Astrocyte (in vitro differentiated cells and primary cell): ENCODE measurements at regions not wholly inside any gene's neighbourhood (a gene's known extent, or its start where the extent isn't known, plus 50 kb on each side); places are given as distances from the start of the nearest gene placed in this dataset.

Source experiments
- DNase-seq: peaks from one replicate; pipeline ENCODE4 v3.0.0-alpha.2; 2010; ENCODE audit warnings: low read depth
- FAIRE-seq: peaks from 2 replicates; lab custom pipeline; 2011; peaks lifted over from hg19 to GRCh38; lab: Jason Lieb, UNC
- H2AFZ ChIP-seq: 2 replicates; pipeline ENCODE4 v1.6.0; 2012; ENCODE audit warnings: low read depth, low read length, inconsistent platforms
- H3K27ac ChIP-seq: 2 replicates; pipeline ENCODE4 v1.5.1; 2011; ENCODE audit warnings: low read depth, low read length, inconsistent platforms
- H3K27me3 ChIP-seq: 2 replicates; pipeline ENCODE4 v1.6.0; 2011; ENCODE audit warnings: low read length, inconsistent platforms; ENCODE audit not compliant: insufficient read depth
- H3K36me3 ChIP-seq: 2 replicates; pipeline ENCODE4 v1.5.1; 2011; ENCODE audit warnings: low read length, inconsistent platforms; ENCODE audit not compliant: insufficient read depth
- H3K4me1 ChIP-seq: 2 replicates; pipeline ENCODE4 v1.5.1; 2011; ENCODE audit warnings: low read length, inconsistent platforms; ENCODE audit not compliant: insufficient read depth
- H3K4me2 ChIP-seq: 2 replicates; pipeline ENCODE4 v1.6.0; 2012; ENCODE audit warnings: low read length, inconsistent platforms
- H3K4me3 ChIP-seq: 2 replicates; pipeline ENCODE4 v1.5.1; 2011; ENCODE audit warnings: low read depth, mild to moderate bottlenecking, low read length, inconsistent platforms; ENCODE audit not compliant: insufficient read depth
- H3K79me2 ChIP-seq: 2 replicates; pipeline ENCODE4 v1.6.0; 2012; ENCODE audit warnings: mild to moderate bottlenecking, low read length, inconsistent platforms; ENCODE audit not compliant: insufficient read depth
- H3K9ac ChIP-seq: 2 replicates; pipeline ENCODE4 v1.6.0; 2012; ENCODE audit warnings: mild to moderate bottlenecking, low read length, inconsistent platforms
- H3K9me3 ChIP-seq: 2 replicates; pipeline ENCODE4 v1.5.1; 2012; ENCODE audit warnings: low read depth, mild to moderate bottlenecking, low read length, inconsistent platforms; ENCODE audit not compliant: insufficient read depth
- H4K20me1 ChIP-seq: 2 replicates; pipeline ENCODE4 v1.6.0; 2012; ENCODE audit warnings: low read length, inconsistent platforms; ENCODE audit not compliant: insufficient read depth
- H3K27ac Mint-ChIP-seq: one replicate; pipeline ENCODE4 v1.8.0; 2021; ENCODE audit warnings: mild to moderate bottlenecking, mixed read lengths; ENCODE audit not compliant: unreplicated experiment
- H3K27me3 Mint-ChIP-seq: one replicate; pipeline ENCODE4 v1.8.0; 2021; ENCODE audit warnings: low read depth, mixed read lengths; ENCODE audit not compliant: unreplicated experiment
- H3K36me3 Mint-ChIP-seq: one replicate; pipeline ENCODE4 v1.8.0; 2021; ENCODE audit warnings: low read depth, mixed read lengths; ENCODE audit not compliant: unreplicated experiment
- H3K4me1 Mint-ChIP-seq: one replicate; pipeline ENCODE4 v1.8.0; 2021; ENCODE audit warnings: low read depth, mixed read lengths; ENCODE audit not compliant: unreplicated experiment
- H3K4me3 Mint-ChIP-seq: one replicate; pipeline ENCODE4 v1.8.0; 2021; ENCODE audit warnings: mild to moderate bottlenecking, moderate library complexity, mixed read lengths; ENCODE audit not compliant: unreplicated experiment
- H3K9me3 Mint-ChIP-seq: one replicate; pipeline ENCODE4 v1.8.0; 2021; ENCODE audit warnings: mild to moderate bottlenecking, mixed read lengths; ENCODE audit not compliant: unreplicated experiment
- CTCF ChIP-seq: IDR thresholded peaks from 2 replicates; pipeline ENCODE4 v1.5.1; 2011; ENCODE audit warnings: low read depth, mild to moderate bottlenecking, inconsistent platforms, low read length, moderate library complexity; ENCODE audit not compliant: insufficient read depth
- EZH2 ChIP-seq: IDR thresholded peaks from 2 replicates; pipeline ENCODE4 v1.6.1; 2012; ENCODE audit warnings: mild to moderate bottlenecking, low read length, inconsistent platforms; ENCODE audit not compliant: insufficient read depth

- no peaks in the 10 kb centered on the region for H3K36me3 ChIP-seq
- no peaks in the 10 kb centered on the region for H4K20me1 ChIP-seq
- H2AFZ ChIP-seq, result no peak overlapping the region
- H3K9ac ChIP-seq, result no peak overlapping the region
- DNase-seq (no peak), FAIRE-seq (no peak)
- no peak overlapping the region for H3K4me2 ChIP-seq
- no peaks in the 10 kb centered on the region for H3K27me3 ChIP-seq
- no peak overlapping the region for H3K4me3 ChIP-seq
- H3K27ac ChIP-seq, result no peak overlapping the region
- H3K4me1 Mint-ChIP-seq, result no peaks in the 10 kb centered on the region
- no peak for TF ChIP-seq CTCF
- no peak for TF ChIP-seq EZH2
- no peak overlapping the region for H3K27ac Mint-ChIP-seq
- H3K27me3 Mint-ChIP-seq, result peaks cover 13% of the 10 kb centered on the region
- no peaks in the 10 kb centered on the region for H3K36me3 Mint-ChIP-seq
- H3K4me3 Mint-ChIP-seq, result no peak overlapping the region
- H3K79me2 ChIP-seq, result no peaks in the 10 kb centered on the region
- H3K4me1 ChIP-seq, result no peaks in the 10 kb centered on the region
- H3K9me3 Mint-ChIP-seq, result no peaks in the 10 kb centered on the region
- no peaks in the 10 kb centered on the region for H3K9me3 ChIP-seq
Observed at GRCh38 chr15:96444865-96445264, 114.4 kb downstream of the NR2F2 start.

GRCh38 chr15:96448923-96449322 lies 118.4 kb downstream of the NR2F2 start:
- Histone ChIP-seq H3K27me3 (no peaks in the 10 kb centered on the region), H3K9me3 (no peaks in the 10 kb centered on the region), H3K36me3 (no peaks in the 10 kb centered on the region), H3K79me2 (no peaks in the 10 kb centered on the region), H4K20me1 (no peaks in the 10 kb centered on the region), H3K4me1 (no peaks in the 10 kb centered on the region), H3K4me3 (no peak overlapping the region), H3K27ac (no peak overlapping the region), H3K9ac (no peak overlapping the region), H2AFZ (no peak overlapping the region), H3K4me2 (no peak overlapping the region)
- no peaks in the 10 kb centered on the region for H3K4me1 Mint-ChIP-seq
- no peaks in the 10 kb centered on the region for H3K9me3 Mint-ChIP-seq
- no peaks in the 10 kb centered on the region for H3K36me3 Mint-ChIP-seq
- H3K4me3 Mint-ChIP-seq, result no peak overlapping the region
- no peak overlapping the region for H3K27ac Mint-ChIP-seq
- no peak for FAIRE-seq
- no peak for TF ChIP-seq CTCF
- TF ChIP-seq EZH2, result no peak
- peaks cover 23% of the 10 kb centered on the region for H3K27me3 Mint-ChIP-seq
- DNase-seq, result no peak

GRCh38 chr15:96457841-96458240 lies 127.3 kb downstream of the NR2F2 start:
- Histone ChIP-seq H3K9ac (no peak overlapping the region), H3K4me3 (no peak overlapping the region), H3K4me1 (no peaks in the 10 kb centered on the region), H2AFZ (no peak overlapping the region), H3K79me2 (no peaks in the 10 kb centered on the region), H3K4me2 (no peak overlapping the region), H3K9me3 (no peaks in the 10 kb centered on the region), H3K27me3 (no peaks in the 10 kb centered on the region), H4K20me1 (no peaks in the 10 kb centered on the region), H3K27ac (no peak overlapping the region), H3K36me3 (no peaks in the 10 kb centered on the region)
- Mint-ChIP-seq H3K27ac (no peak overlapping the region), H3K36me3 (no peaks in the 10 kb centered on the region), H3K4me3 (no peak overlapping the region), H3K9me3 (no peaks in the 10 kb centered on the region), H3K4me1 (no peaks in the 10 kb centered on the region), H3K27me3 (peaks cover 4% of the 10 kb centered on the region)
- DNase-seq (no peak), FAIRE-seq (no peak)
- TF ChIP-seq CTCF (no peak), EZH2 (no peak)
